ENCODE measurements at regions not wholly inside any gene's neighbourhood (a gene's known extent, or its start where the extent isn't known, plus 50 kb on each side); places are given as distances from the start of the nearest gene placed in this dataset.
"Not testable (repeated sequence)": the region's sequence is repeated elsewhere in the genome, so short reads cannot be mapped to it uniquely, and the experiment has no call there.

DNA sequence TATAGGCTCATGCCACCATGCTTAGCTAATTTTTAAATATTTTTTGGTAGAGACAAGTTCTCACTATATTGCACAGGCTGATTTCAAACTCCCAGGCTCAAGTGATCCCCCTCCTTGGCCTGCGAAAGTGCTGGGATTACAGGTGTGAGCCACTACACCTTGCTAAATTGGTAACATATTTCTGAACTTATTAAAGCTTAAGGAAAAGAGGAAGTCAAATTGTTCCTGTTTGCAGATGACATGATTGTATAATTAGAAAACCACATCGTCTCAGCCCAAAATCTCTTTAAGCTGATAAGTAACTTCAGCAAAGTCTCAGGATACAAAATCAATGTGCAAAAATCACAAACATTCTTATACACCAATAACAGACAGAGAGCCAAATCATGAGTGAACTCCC lies 248.3 kb upstream of the KITLG start:
- TF ChIP-seq ZNF302 (CRISPR knock-in tag; IDR thresholded peaks at IDR 0.05); BHLHE40 (IDR thresholded peaks at IDR 0.05; ENCODE audit: low read depth, low read length); CHD2 (IDR thresholded peaks at IDR 0.05; ENCODE audit: low read length, partially characterized antibody); CTCF (IDR thresholded peaks at IDR 0.05); EHMT2 (IDR thresholded peaks at IDR 0.05; ENCODE audit: low read depth); ZFP36 (IDR thresholded peaks at IDR 0.05; ENCODE audit: borderline replicate concordance, partially characterized antibody); RFX5 (IDR thresholded peaks at IDR 0.05); JUN (IDR thresholded peaks at IDR 0.05); TP53 (CRISPR knock-in tag; IDR thresholded peaks at IDR 0.05); EP300 (IDR thresholded peaks at IDR 0.05); POLR2A (IDR thresholded peaks at IDR 0.05; ENCODE audit: low read length): not testable (repeated sequence)
- TF ChIP-seq, protein P1, sequence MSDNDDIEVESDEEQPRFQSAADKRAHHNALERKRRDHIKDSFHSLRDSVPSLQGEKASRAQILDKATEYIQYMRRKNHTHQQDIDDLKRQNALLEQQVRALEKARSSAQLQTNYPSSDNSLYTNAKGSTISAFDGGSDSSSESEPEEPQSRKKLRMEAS (IDR thresholded peaks at IDR 0.05), result not testable (repeated sequence)
- TF ChIP-seq, protein P2, sequence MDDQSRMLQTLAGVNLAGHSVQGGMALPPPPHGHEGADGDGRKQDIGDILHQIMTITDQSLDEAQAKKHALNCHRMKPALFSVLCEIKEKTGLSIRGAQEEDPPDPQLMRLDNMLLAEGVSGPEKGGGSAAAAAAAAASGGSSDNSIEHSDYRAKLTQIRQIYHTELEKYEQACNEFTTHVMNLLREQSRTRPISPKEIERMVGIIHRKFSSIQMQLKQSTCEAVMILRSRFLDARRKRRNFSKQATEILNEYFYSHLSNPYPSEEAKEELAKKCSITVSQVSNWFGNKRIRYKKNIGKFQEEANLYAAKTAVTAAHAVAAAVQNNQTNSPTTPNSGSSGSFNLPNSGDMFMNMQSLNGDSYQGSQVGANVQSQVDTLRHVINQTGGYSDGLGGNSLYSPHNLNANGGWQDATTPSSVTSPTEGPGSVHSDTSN (IDR thresholded peaks at IDR 0.05), result not testable (repeated sequence)
- TF ChIP-seq, protein P3, sequence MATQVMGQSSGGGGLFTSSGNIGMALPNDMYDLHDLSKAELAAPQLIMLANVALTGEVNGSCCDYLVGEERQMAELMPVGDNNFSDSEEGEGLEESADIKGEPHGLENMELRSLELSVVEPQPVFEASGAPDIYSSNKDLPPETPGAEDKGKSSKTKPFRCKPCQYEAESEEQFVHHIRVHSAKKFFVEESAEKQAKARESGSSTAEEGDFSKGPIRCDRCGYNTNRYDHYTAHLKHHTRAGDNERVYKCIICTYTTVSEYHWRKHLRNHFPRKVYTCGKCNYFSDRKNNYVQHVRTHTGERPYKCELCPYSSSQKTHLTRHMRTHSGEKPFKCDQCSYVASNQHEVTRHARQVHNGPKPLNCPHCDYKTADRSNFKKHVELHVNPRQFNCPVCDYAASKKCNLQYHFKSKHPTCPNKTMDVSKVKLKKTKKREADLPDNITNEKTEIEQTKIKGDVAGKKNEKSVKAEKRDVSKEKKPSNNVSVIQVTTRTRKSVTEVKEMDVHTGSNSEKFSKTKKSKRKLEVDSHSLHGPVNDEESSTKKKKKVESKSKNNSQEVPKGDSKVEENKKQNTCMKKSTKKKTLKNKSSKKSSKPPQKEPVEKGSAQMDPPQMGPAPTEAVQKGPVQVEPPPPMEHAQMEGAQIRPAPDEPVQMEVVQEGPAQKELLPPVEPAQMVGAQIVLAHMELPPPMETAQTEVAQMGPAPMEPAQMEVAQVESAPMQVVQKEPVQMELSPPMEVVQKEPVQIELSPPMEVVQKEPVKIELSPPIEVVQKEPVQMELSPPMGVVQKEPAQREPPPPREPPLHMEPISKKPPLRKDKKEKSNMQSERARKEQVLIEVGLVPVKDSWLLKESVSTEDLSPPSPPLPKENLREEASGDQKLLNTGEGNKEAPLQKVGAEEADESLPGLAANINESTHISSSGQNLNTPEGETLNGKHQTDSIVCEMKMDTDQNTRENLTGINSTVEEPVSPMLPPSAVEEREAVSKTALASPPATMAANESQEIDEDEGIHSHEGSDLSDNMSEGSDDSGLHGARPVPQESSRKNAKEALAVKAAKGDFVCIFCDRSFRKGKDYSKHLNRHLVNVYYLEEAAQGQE (IDR thresholded peaks at IDR 0.05), result not testable (repeated sequence)
